ENCODE measurements at regions not wholly inside any gene's neighbourhood (a gene's known extent, or its start where the extent isn't known, plus 50 kb on each side); places are given as distances from the start of the nearest gene placed in this dataset.

GRCh38 chr20:11529047-11529446, 388.6 kb upstream of the BTBD3 start:
- ChIA-PET POLR2A (no interaction called here), CTCF (ENCODE audit: unreplicated experiment) (no interaction called here)
- no TSS peak for BruUV-seq (replicated peaks)

DNA sequence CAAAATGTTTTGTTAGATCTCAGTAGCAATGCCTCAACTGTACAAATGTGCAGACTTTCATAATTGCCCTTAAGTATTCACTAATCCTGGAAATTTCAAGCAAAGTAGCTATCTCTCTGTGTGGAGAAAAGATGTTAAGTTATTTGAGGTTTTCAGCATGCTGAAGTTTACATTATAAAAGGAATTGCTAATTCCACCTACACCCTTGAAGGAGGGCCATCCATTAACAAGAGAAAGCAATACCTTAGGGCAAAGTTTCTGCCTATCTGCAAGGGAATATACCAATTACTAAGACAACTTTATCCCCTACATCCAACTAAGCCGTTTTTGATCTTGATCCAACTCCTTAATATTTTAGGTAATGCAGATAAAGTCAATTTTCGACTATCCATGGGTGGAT, 380.7 kb upstream of the BTBD3 start:
- H3K36me3 ChIP-seq (ENCODE audit: insufficient read depth, low read length): no peaks in the 10 kb centered on the region
- no peaks in the 10 kb centered on the region for H3K9me3 ChIP-seq (ENCODE audit: low read length)
- H3K4me2 ChIP-seq (ENCODE audit: low read length): no peak overlapping the region
- POLR2A ChIA-PET: no interaction called here
- no TSS peak for BruUV-seq (replicated peaks)
- no peak for TF ChIP-seq CTCF (conservative IDR thresholded peaks at IDR 0.05; ENCODE audit: low read length)
- TF ChIP-seq EZH2phosphoT487 (IDR thresholded peaks at IDR 0.05; ENCODE audit: borderline replicate concordance, low read depth, low read length): no peak
- H4K20me1 ChIP-seq (ENCODE audit: insufficient read depth, low read length): no peaks in the 10 kb centered on the region
- no peaks in the 10 kb centered on the region for H3K9me2 ChIP-seq (ENCODE audit: insufficient read depth, low read length)
- no peak overlapping the region for H3K27ac ChIP-seq (ENCODE audit: low read depth, low read length, poor library complexity, severe bottlenecking)
- H3K79me2 ChIP-seq (ENCODE audit: insufficient read depth, low read depth, low read length): no peaks in the 10 kb centered on the region
- DNase-seq (ENCODE audit: low spot score): no peak
- no peak overlapping the region for H3K4me3 ChIP-seq (ENCODE audit: low read depth, low read length, poor library complexity, severe bottlenecking)
- H2AFZ ChIP-seq (ENCODE audit: low read length): no peak overlapping the region
- H3K4me1 ChIP-seq (ENCODE audit: insufficient read depth, low read length, poor library complexity, severe bottlenecking): no peaks in the 10 kb centered on the region
- intact Hi-C loops (cut with micrococcal nuclease; ENCODE audit: unreplicated experiment): no loop called here
- CTCF ChIA-PET (ENCODE audit: unreplicated experiment): no interaction called here

More at GRCh38 chr20:11529047-11529446, 388.6 kb upstream of the BTBD3 start:
- Histone ChIP-seq H3K4me2 (ENCODE audit: low read length) (no peak overlapping the region), H4K20me1 (ENCODE audit: insufficient read depth, low read length) (no peaks in the 10 kb centered on the region), H3K9me3 (ENCODE audit: low read length) (peaks cover 5% of the 10 kb centered on the region; the same call in 1 of the 2 replicates), H3K36me3 (ENCODE audit: insufficient read depth, low read length) (no peaks in the 10 kb centered on the region), H3K9me2 (ENCODE audit: insufficient read depth, low read length) (no peaks in the 10 kb centered on the region), H3K4me1 (ENCODE audit: insufficient read depth, low read length, poor library complexity, severe bottlenecking) (no peaks in the 10 kb centered on the region), H3K4me3 (ENCODE audit: low read depth, low read length, poor library complexity, severe bottlenecking) (no peak overlapping the region), H3K27ac (ENCODE audit: low read depth, low read length, poor library complexity, severe bottlenecking) (no peak overlapping the region), H2AFZ (ENCODE audit: low read length) (no peak overlapping the region), H3K79me2 (ENCODE audit: insufficient read depth, low read depth, low read length) (no peaks in the 10 kb centered on the region)
- DNase-seq (ENCODE audit: low spot score): no peak
- no peak for TF ChIP-seq CTCF (conservative IDR thresholded peaks at IDR 0.05; ENCODE audit: low read length)
- TF ChIP-seq EZH2phosphoT487 (IDR thresholded peaks at IDR 0.05; ENCODE audit: borderline replicate concordance, low read depth, low read length): no peak
- intact Hi-C loops (cut with micrococcal nuclease; ENCODE audit: unreplicated experiment): no loop called here

DNA sequence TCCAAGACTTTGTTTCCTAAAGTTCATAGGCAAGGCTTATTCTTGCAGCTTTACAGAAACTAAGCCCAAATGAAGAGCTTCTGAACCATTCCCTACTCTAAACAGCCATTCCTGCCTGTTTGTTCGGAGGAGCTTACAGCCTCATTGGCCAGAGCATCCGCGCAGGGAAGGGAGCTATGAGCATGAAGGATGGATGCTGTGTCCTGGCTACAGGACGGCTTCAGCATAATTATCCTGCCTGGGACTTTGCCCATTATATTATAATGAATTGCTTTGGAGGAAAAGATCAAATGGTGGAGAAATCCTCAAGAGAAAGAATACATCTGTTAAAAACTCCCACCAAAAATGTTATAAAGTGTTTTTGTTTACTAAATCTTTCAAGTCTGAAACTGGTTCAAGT, 378.2 kb upstream of the BTBD3 start:
- ChIA-PET POLR2A (no interaction called here), CTCF (ENCODE audit: unreplicated experiment) (no interaction called here)
- intact Hi-C loops (cut with micrococcal nuclease; ENCODE audit: unreplicated experiment): no loop called here
- Histone ChIP-seq H3K4me1 (ENCODE audit: insufficient read depth, low read length, poor library complexity, severe bottlenecking) (no peaks in the 10 kb centered on the region), H3K36me3 (ENCODE audit: insufficient read depth, low read length) (no peaks in the 10 kb centered on the region), H3K4me2 (ENCODE audit: low read length) (no peak overlapping the region), H3K9me2 (ENCODE audit: insufficient read depth, low read length) (no peaks in the 10 kb centered on the region), H3K27ac (ENCODE audit: low read depth, low read length, poor library complexity, severe bottlenecking) (no peak overlapping the region), H4K20me1 (ENCODE audit: insufficient read depth, low read length) (no peaks in the 10 kb centered on the region), H2AFZ (ENCODE audit: low read length) (no peak overlapping the region), H3K9me3 (ENCODE audit: low read length) (no peaks in the 10 kb centered on the region), H3K79me2 (ENCODE audit: insufficient read depth, low read depth, low read length) (no peaks in the 10 kb centered on the region), H3K4me3 (ENCODE audit: low read depth, low read length, poor library complexity, severe bottlenecking) (no peak overlapping the region)
- BruUV-seq (replicated peaks): no TSS peak
- TF ChIP-seq EZH2phosphoT487 (IDR thresholded peaks at IDR 0.05; ENCODE audit: borderline replicate concordance, low read depth, low read length) (no peak), CTCF (conservative IDR thresholded peaks at IDR 0.05; ENCODE audit: low read length) (no peak)
- no peak for DNase-seq (ENCODE audit: low spot score)
